CD4-positive, alpha-beta T cell (primary cell): ENCODE measurements at regions not wholly inside any gene's neighbourhood (a gene's known extent, or its start where the extent isn't known, plus 50 kb on each side); places are given as distances from the start of the nearest gene placed in this dataset.

Experiments used
- ATAC-seq: fragments of 200-7000 bp; cut with Tn5 transposase; one replicate; pipeline ENCODE4 v1.10.0; 2022; ENCODE audit warnings: mild to moderate bottlenecking; ENCODE audit not compliant: poor library complexity
- CTCF ChIA-PET: fragments of 350-600 bp; sonication (Branson Sonifier 250); formaldehyde crosslinking; loops from one replicate; lab custom pipeline; 2021; ENCODE audit warnings: antibody characterized with exemption, inconsistent platforms; lab: Charles Lee
- POLR2A ChIA-PET: fragments of 350-600 bp; sonication (Branson Sonifier 250); formaldehyde crosslinking; loops from one replicate; lab custom pipeline; 2021; ENCODE audit warnings: antibody characterized with exemption, inconsistent platforms; lab: Charles Lee
- DNase-seq, 14 experiments: peaks; one replicate each; pipeline ENCODE4 v3.0.0-alpha.2; 2013 to 2020; ENCODE audit warnings: mixed read lengths in 2 of 14
- H3K27ac ChIP-seq, 2 donors: one replicate each; pipeline versions ENCODE4 v1.5.1 to v1.7.0; 2013; ENCODE audit warnings: low read length in 2 of 2, low read depth in 1 of 2, mild to moderate bottlenecking in 1 of 2
- H3K27me3 ChIP-seq, 2 experiments: 1 replicate in 1 of 2; 2 replicates in 1 of 2; pipeline versions ENCODE4 v1.6.1 to v1.7.0; 2013; ENCODE audit warnings: low read length in 2 of 2, control low read depth in 1 of 2, mild to moderate bottlenecking in 1 of 2, moderate library complexity in 1 of 2; ENCODE audit not compliant: insufficient read depth in 2 of 2, control insufficient read depth in 1 of 2
- H3K36me3 ChIP-seq: one replicate; pipeline ENCODE4 v1.6.1; 2013; ENCODE audit warnings: low read length, control low read depth; ENCODE audit not compliant: insufficient read depth
- H3K4me1 ChIP-seq: one replicate; pipeline ENCODE4 v1.6.1; 2013; ENCODE audit warnings: low read length, control low read depth; ENCODE audit not compliant: insufficient read depth
- H3K4me3 ChIP-seq: one replicate; pipeline ENCODE4 v1.5.1; 2013; ENCODE audit warnings: mild to moderate bottlenecking, low read length, moderate library complexity
- H3K9me3 ChIP-seq, 2 experiments: 1 replicate in 1 of 2; 2 replicates in 1 of 2; pipeline versions ENCODE4 v1.6.1 to v1.7.0; 2013; ENCODE audit warnings: low read length in 2 of 2, mild to moderate bottlenecking in 2 of 2, control low read depth in 1 of 2, moderate library complexity in 1 of 2; ENCODE audit not compliant: control insufficient read depth in 1 of 2, insufficient read depth in 1 of 2
- H3K27ac Mint-ChIP-seq: one replicate; pipeline ENCODE4 v1.8.0; 2020; ENCODE audit warnings: mixed read lengths
- H3K27me3 Mint-ChIP-seq: one replicate; pipeline ENCODE4 v1.8.0; 2021; ENCODE audit warnings: mixed read lengths
- H3K36me3 Mint-ChIP-seq: one replicate; pipeline ENCODE4 v1.8.0; 2021; ENCODE audit warnings: low read depth, mixed read lengths
- H3K4me1 Mint-ChIP-seq: one replicate; pipeline ENCODE4 v1.8.0; 2021; ENCODE audit warnings: low read depth, mixed read lengths
- H3K4me3 Mint-ChIP-seq: one replicate; pipeline ENCODE4 v1.8.0; 2020; ENCODE audit warnings: mild to moderate bottlenecking, mixed read lengths
- H3K9me3 Mint-ChIP-seq: one replicate; pipeline ENCODE4 v1.8.0; 2020; ENCODE audit warnings: mixed read lengths
- CTCF ChIP-seq: fragments of 200-600 bp; IDR thresholded peaks from one replicate; pipeline ENCODE4 v1.8.0; 2022; ENCODE audit warnings: antibody characterized with exemption, mild to moderate bottlenecking
- intact Hi-C, 2 experiments: fragments of 100-400 bp; cut with DNase I in 1 of 2; cut with micrococcal nuclease in 1 of 2; formaldehyde crosslinking; loops; one replicate each; pipeline versions ENCODE4 v1.15.1 to v1.9.0; 2023 to 2025; cut with DNase I, micrococcal nuclease

GRCh38 chrX:20746690-20747089 lies 480.0 kb upstream of the RPS6KA3 start:
- H3K27ac Mint-ChIP-seq = no peak overlapping the region

GRCh38 chrX:20743046-20743445 lies 476.3 kb upstream of the RPS6KA3 start:
- no peak overlapping the region for H3K4me3 ChIP-seq
- H3K4me3 Mint-ChIP-seq = no peak overlapping the region
- no peak for TF ChIP-seq CTCF
- no peak overlapping the region for H3K27ac ChIP-seq
- no peaks in the 10 kb centered on the region for H3K27me3 ChIP-seq
- H3K4me1 Mint-ChIP-seq = no peaks in the 10 kb centered on the region
- peaks cover 13% of the 10 kb centered on the region for H3K27me3 Mint-ChIP-seq
- H3K36me3 ChIP-seq = no peaks in the 10 kb centered on the region
- no peaks in the 10 kb centered on the region for H3K9me3 Mint-ChIP-seq
- ChIA-PET POLR2A (interaction anchor here (0.7 kb wide), 1 partner anchor 384 kb away, joined by 3 read pairs; no protein-coding TSS in a partner anchor), CTCF (no interaction called here)
- H3K9me3 ChIP-seq = no peaks in the 10 kb centered on the region
- ATAC-seq (no peak), DNase-seq (no peak)
- intact Hi-C loops = no loop called here
- no peaks in the 10 kb centered on the region for H3K4me1 ChIP-seq
- no peak overlapping the region for H3K27ac Mint-ChIP-seq
- no peaks in the 10 kb centered on the region for H3K36me3 Mint-ChIP-seq

More at GRCh38 chrX:20746690-20747089, 480.0 kb upstream of the RPS6KA3 start:
- H3K36me3 ChIP-seq = no peaks in the 10 kb centered on the region
- intact Hi-C loops = no loop called here
- TF ChIP-seq CTCF = no peak
- Mint-ChIP-seq H3K4me3 (no peak overlapping the region), H3K27me3 (peaks cover 10% of the 10 kb centered on the region), H3K9me3 (no peaks in the 10 kb centered on the region), H3K36me3 (no peaks in the 10 kb centered on the region), H3K4me1 (no peaks in the 10 kb centered on the region)
- H3K4me1 ChIP-seq = no peaks in the 10 kb centered on the region
- H3K27me3 ChIP-seq = no peaks in the 10 kb centered on the region
- POLR2A ChIA-PET = no interaction called here
- H3K27ac ChIP-seq = no peak overlapping the region
- CTCF ChIA-PET = no interaction called here
- no peak overlapping the region for H3K4me3 ChIP-seq
- H3K9me3 ChIP-seq = no peaks in the 10 kb centered on the region
- ATAC-seq (no peak), DNase-seq (no peak)

- ChIA-PET POLR2A (no interaction called here), CTCF (no interaction called here)
- H3K4me3 ChIP-seq = no peak overlapping the region
- H3K36me3 Mint-ChIP-seq = no peaks in the 10 kb centered on the region
- DNase-seq = no peak
- H3K9me3 Mint-ChIP-seq = no peaks in the 10 kb centered on the region
- intact Hi-C loops = no loop called here
- H3K4me1 ChIP-seq = no peaks in the 10 kb centered on the region
- no peaks in the 10 kb centered on the region for H3K36me3 ChIP-seq
- H3K4me1 Mint-ChIP-seq = no peaks in the 10 kb centered on the region
- H3K4me3 Mint-ChIP-seq = no peak overlapping the region
- no peak for TF ChIP-seq CTCF
- ATAC-seq = no peak
- H3K27me3 Mint-ChIP-seq = peaks cover 13% of the 10 kb centered on the region
- no peaks in the 10 kb centered on the region for H3K9me3 ChIP-seq
- H3K27me3 ChIP-seq = no peaks in the 10 kb centered on the region
- H3K27ac Mint-ChIP-seq = no peak overlapping the region
- H3K27ac ChIP-seq = no peak overlapping the region
Observed at GRCh38 chrX:20742106-20742505, 475.4 kb upstream of the RPS6KA3 start.
